ENCODE measurements at regions not wholly inside any gene's neighbourhood (a gene's known extent, or its start where the extent isn't known, plus 50 kb on each side); places are given as distances from the start of the nearest gene placed in this dataset.

DNA sequence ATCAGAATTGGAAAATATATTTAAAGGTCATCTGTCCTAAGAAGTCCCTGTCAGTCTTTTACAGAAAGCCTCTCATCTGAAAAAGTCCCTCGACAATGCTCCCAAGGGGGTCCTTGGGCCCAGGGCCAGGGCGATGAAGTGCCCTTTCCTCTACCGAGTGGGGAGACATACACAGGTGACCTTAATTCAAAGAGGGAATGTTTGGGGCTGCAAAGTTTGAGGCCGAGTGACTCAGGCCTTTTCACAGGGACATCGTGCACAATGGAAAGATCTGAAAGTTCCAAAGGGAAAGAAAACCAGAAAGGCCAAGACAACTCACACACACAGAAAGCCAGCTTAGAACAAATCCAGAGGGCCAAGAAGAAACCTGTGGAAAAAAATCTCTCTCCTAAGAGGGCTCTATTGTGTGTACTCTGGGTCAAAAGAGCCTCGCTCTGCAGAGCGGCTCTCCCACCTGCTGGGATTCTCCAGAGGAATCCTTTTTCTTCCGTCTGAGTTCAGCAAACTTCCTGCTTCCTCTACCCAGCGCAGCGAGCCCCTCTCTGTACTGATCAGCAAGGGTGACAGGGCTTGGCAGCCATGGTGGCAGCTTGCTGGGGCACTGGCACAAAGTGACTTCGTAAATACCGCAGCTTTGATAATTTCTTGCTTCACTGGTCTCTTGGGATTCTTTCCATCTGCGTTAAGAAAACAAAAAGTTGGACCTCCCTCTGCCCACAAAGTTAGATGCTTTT, 259.1 kb downstream of the OPA1 start:
- no peak overlapping the region for H3K27ac Mint-ChIP-seq
- no peaks in the 10 kb centered on the region for H3K36me3 Mint-ChIP-seq
- no peaks in the 10 kb centered on the region for H3K4me1 ChIP-seq (ENCODE audit: control insufficient read depth in 2 of 2, insufficient read depth in 2 of 2, low read length in 2 of 2)
- H3K36me3 ChIP-seq (ENCODE audit: control insufficient read depth in 2 of 3, insufficient read depth in 3 of 3, low read length in 3 of 3), result no peaks in the 10 kb centered on the region
- no peak for DNase-seq
- peaks cover 0 to 18% (median 0%) of the 10 kb centered on the region in 5 donors for H3K27me3 Mint-ChIP-seq
- H3K4me3 ChIP-seq (ENCODE audit: low read length), result no peak overlapping the region
- POLR2A ChIA-PET, result no interaction called here
- H3K9me3 ChIP-seq (ENCODE audit: control insufficient read depth in 2 of 3, low read length in 3 of 3), result no peaks in the 10 kb centered on the region
- CTCF ChIA-PET, result no interaction called here
- no peak overlapping the region for H3K27ac ChIP-seq (ENCODE audit: low read depth, low read length)
- no peaks in the 10 kb centered on the region for H3K27me3 ChIP-seq (ENCODE audit: control insufficient read depth in 2 of 2, insufficient read depth in 2 of 2, low read length in 2 of 2)
- H3K9me3 Mint-ChIP-seq, result peaks cover 0 to 2% (median 0%) of the 10 kb centered on the region in 11 donors
- H3K4me1 Mint-ChIP-seq, result peaks cover 0 to 7% (median 0%) of the 10 kb centered on the region in 7 donors
- intact Hi-C loops (cut with micrococcal nuclease), result no loop called here
- no peak for ATAC-seq
- no peak overlapping the region for H3K4me3 Mint-ChIP-seq

- Histone ChIP-seq H3K27ac (ENCODE audit: low read depth, low read length) (no peak overlapping the region), H3K4me3 (ENCODE audit: low read length) (no peak overlapping the region), H3K27me3 (ENCODE audit: control insufficient read depth in 2 of 2, insufficient read depth in 2 of 2, low read length in 2 of 2) (no peaks in the 10 kb centered on the region), H3K4me1 (ENCODE audit: control insufficient read depth in 2 of 2, insufficient read depth in 2 of 2, low read length in 2 of 2) (no peaks in the 10 kb centered on the region), H3K9me3 (ENCODE audit: control insufficient read depth in 2 of 3, low read length in 3 of 3) (no peaks in the 10 kb centered on the region), H3K36me3 (ENCODE audit: control insufficient read depth in 2 of 3, insufficient read depth in 3 of 3, low read length in 3 of 3) (no peaks in the 10 kb centered on the region)
- CTCF ChIA-PET, result no interaction called here
- no peak overlapping the region for H3K27ac Mint-ChIP-seq
- ATAC-seq (no peak), DNase-seq (no peak)
- peaks cover 0 to 2% (median 0%) of the 10 kb centered on the region in 11 donors for H3K9me3 Mint-ChIP-seq
- no peaks in the 10 kb centered on the region for H3K36me3 Mint-ChIP-seq
- POLR2A ChIA-PET, result no interaction called here
- H3K27me3 Mint-ChIP-seq, result peaks cover 0 to 16% (median 0%) of the 10 kb centered on the region in 5 donors
- H3K4me3 Mint-ChIP-seq, result no peak overlapping the region
- H3K4me1 Mint-ChIP-seq, result peaks cover 0 to 7% (median 0%) of the 10 kb centered on the region in 7 donors
- intact Hi-C loops (cut with micrococcal nuclease), result no loop called here
These were observed 259.9 kb downstream of the OPA1 start for GRCh38 chr3:193852901-193853300.

DNA sequence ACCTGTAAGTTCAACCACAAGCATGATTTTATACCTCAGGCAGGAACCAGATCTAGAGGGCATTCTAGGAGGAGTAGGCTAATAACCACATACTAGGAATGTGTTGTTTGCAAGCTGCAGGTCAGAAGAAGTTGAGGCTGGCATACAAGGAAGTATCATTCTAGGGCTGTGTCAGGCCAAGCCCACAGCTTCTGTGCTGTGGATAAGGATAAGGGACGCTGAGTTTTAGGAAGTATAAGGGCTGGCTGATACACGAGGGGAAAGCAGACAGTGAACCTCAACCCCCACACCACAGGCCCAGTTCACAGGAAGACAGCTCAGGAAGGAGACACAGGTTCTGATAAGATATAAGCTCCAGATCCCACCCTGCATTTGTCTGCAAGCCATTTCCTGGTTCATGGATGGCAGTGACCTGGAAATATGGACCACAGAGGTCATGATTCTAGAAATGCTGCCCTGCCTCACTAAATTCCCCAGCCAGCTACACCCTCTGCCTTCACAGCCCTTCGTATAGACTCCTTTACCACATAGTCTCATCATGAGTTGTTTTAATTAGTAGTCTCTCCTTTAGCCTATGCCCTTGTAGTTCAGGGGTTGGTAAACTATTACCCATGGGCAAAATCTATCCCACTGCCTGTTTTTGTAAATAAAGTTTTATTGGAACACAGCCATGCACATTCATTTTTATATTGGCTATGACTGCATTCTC, 260.7 kb downstream of the OPA1 start:
- no peaks in the 10 kb centered on the region for H3K27me3 ChIP-seq (ENCODE audit: control insufficient read depth in 2 of 2, insufficient read depth in 2 of 2, low read length in 2 of 2)
- Mint-ChIP-seq H3K9me3 (peaks cover 0 to 2% (median 0%) of the 10 kb centered on the region in 11 donors), H3K4me1 (peaks cover 0 to 7% (median 0%) of the 10 kb centered on the region in 7 donors), H3K4me3 (no peak overlapping the region), H3K27me3 (peaks cover 0 to 15% (median 0%) of the 10 kb centered on the region in 5 donors), H3K27ac (no peak overlapping the region), H3K36me3 (no peaks in the 10 kb centered on the region)
- no peaks in the 10 kb centered on the region for H3K4me1 ChIP-seq (ENCODE audit: control insufficient read depth in 2 of 2, insufficient read depth in 2 of 2, low read length in 2 of 2)
- intact Hi-C loops (cut with micrococcal nuclease), result no loop called here
- H3K27ac ChIP-seq (ENCODE audit: low read depth, low read length), result no peak overlapping the region
- no peak overlapping the region for H3K4me3 ChIP-seq (ENCODE audit: low read length)
- H3K36me3 ChIP-seq (ENCODE audit: control insufficient read depth in 2 of 3, insufficient read depth in 3 of 3, low read length in 3 of 3), result no peaks in the 10 kb centered on the region
- ChIA-PET POLR2A (no interaction called here), CTCF (no interaction called here)
- ATAC-seq (peak; percentile 60), DNase-seq (no peak)
- H3K9me3 ChIP-seq (ENCODE audit: control insufficient read depth in 2 of 3, low read length in 3 of 3), result no peaks in the 10 kb centered on the region

DNA sequence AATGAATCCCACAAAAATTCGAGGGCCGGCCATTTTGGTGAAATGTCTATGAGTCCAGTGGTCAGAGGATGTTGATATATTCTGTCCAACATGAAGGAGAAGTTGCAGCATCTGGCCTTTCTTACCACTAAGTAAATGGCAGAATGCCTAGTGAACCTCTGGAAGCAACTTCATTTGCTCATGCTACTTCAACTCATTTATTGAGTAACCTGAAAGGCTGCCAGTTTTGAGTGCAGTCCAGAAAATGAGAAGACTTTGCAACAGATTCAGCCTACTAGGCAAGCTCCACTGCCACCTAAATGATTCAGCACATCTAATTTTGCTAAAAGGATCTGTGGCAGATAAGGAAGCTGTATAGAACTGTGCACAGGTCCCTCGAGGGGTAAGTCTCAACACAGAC, 265.0 kb downstream of the OPA1 start:
- H3K27me3 Mint-ChIP-seq, result peaks cover 0 to 26% (median 0%) of the 10 kb centered on the region in 5 donors

DNA sequence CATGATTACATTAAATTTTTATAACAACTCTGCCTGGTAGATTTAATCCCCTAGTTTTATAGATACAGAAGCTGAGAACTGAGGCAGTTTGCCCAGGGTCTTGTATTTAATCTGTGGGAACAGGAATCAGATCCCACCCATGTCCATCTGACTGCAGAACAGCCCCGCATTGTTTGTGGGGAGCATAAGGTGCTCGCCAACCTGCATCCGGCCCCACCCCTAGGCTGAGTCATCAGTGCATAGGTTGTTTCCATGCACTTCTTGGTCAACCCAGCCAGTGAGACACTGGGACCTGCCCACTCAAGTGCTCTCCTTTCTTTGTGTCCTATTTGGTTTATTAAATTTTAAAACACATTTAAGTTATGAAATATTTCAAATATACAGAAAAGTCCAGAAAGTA, 266.2 kb downstream of the OPA1 start:
- no peaks in the 10 kb centered on the region for H3K4me1 ChIP-seq (ENCODE audit: control insufficient read depth in 2 of 2, insufficient read depth in 2 of 2, low read length in 2 of 2)
- no peak overlapping the region for H3K4me3 ChIP-seq (ENCODE audit: low read length)
- no peak overlapping the region for H3K4me3 Mint-ChIP-seq
- no peaks in the 10 kb centered on the region for H3K36me3 Mint-ChIP-seq
- ChIA-PET CTCF (interaction anchor here (0.6 kb wide), 1 partner anchor 12 kb away, joined by 3 read pairs; no protein-coding TSS in a partner anchor), POLR2A (no interaction called here)
- no peak overlapping the region for H3K27ac ChIP-seq (ENCODE audit: low read depth, low read length)
- no peaks in the 10 kb centered on the region for H3K9me3 Mint-ChIP-seq
- ATAC-seq (no peak), DNase-seq (no peak)
- intact Hi-C loops (cut with micrococcal nuclease), result no loop called here
- no peaks in the 10 kb centered on the region for H3K36me3 ChIP-seq (ENCODE audit: control insufficient read depth in 2 of 3, insufficient read depth in 3 of 3, low read length in 3 of 3)
- H3K27me3 ChIP-seq (ENCODE audit: control insufficient read depth in 2 of 2, insufficient read depth in 2 of 2, low read length in 2 of 2), result no peaks in the 10 kb centered on the region
- peaks cover 0 to 25% (median 0%) of the 10 kb centered on the region in 5 donors for H3K27me3 Mint-ChIP-seq
- H3K27ac Mint-ChIP-seq, result peak overlapping the region in 1 of 9 donors; percentile 38
- no peaks in the 10 kb centered on the region for H3K9me3 ChIP-seq (ENCODE audit: control insufficient read depth in 2 of 3, low read length in 3 of 3)
- H3K4me1 Mint-ChIP-seq, result peaks cover 0 to 2% (median 0%) of the 10 kb centered on the region in 7 donors

More for the DNA sequence above, 265.0 kb downstream of the OPA1 start:
- Histone ChIP-seq H3K4me1 (ENCODE audit: control insufficient read depth in 2 of 2, insufficient read depth in 2 of 2, low read length in 2 of 2) (no peaks in the 10 kb centered on the region), H3K36me3 (ENCODE audit: control insufficient read depth in 2 of 3, insufficient read depth in 3 of 3, low read length in 3 of 3) (no peaks in the 10 kb centered on the region), H3K4me3 (ENCODE audit: low read length) (no peak overlapping the region), H3K27ac (ENCODE audit: low read depth, low read length) (no peak overlapping the region), H3K27me3 (ENCODE audit: control insufficient read depth in 2 of 2, insufficient read depth in 2 of 2, low read length in 2 of 2) (no peaks in the 10 kb centered on the region), H3K9me3 (ENCODE audit: control insufficient read depth in 2 of 3, low read length in 3 of 3) (no peaks in the 10 kb centered on the region)
- intact Hi-C loops (cut with micrococcal nuclease), result no loop called here
- H3K27ac Mint-ChIP-seq, result no peak overlapping the region
- ATAC-seq (peak; percentile 46), DNase-seq (no peak)
- ChIA-PET CTCF (no interaction called here), POLR2A (no interaction called here)
- H3K9me3 Mint-ChIP-seq, result no peaks in the 10 kb centered on the region
- H3K4me3 Mint-ChIP-seq, result no peak overlapping the region
- H3K4me1 Mint-ChIP-seq, result peaks cover 0 to 7% (median 0%) of the 10 kb centered on the region in 7 donors
- H3K36me3 Mint-ChIP-seq, result no peaks in the 10 kb centered on the region

DNA sequence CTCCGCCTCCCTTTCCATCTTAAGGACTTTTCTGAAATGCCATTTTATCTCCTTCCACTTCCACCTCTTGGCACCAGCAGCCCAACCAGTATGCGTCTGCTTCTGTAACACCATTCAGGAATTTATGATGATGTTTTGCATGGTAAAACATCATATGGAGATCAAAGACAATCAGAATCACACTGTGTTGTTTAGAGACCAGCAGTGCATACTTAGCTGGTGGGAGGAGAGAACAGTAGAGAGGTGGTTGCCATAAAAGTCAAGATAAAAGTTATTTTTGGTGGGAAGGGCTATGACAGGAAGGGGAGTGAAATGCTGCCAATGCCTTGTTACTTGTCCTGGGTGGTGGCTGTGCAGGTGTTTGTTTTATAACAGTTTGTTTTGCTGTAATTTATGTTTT, 268.0 kb downstream of the OPA1 start:
- Histone ChIP-seq H3K4me1 (ENCODE audit: control insufficient read depth in 2 of 2, insufficient read depth in 2 of 2, low read length in 2 of 2) (no peaks in the 10 kb centered on the region), H3K36me3 (ENCODE audit: control insufficient read depth in 2 of 3, insufficient read depth in 3 of 3, low read length in 3 of 3) (no peaks in the 10 kb centered on the region), H3K4me3 (ENCODE audit: low read length) (no peak overlapping the region), H3K27me3 (ENCODE audit: control insufficient read depth in 2 of 2, insufficient read depth in 2 of 2, low read length in 2 of 2) (no peaks in the 10 kb centered on the region), H3K9me3 (ENCODE audit: control insufficient read depth in 2 of 3, low read length in 3 of 3) (no peaks in the 10 kb centered on the region), H3K27ac (ENCODE audit: low read depth, low read length) (no peak overlapping the region)
- no peak overlapping the region for H3K4me3 Mint-ChIP-seq
- H3K9me3 Mint-ChIP-seq, result no peaks in the 10 kb centered on the region
- ChIA-PET POLR2A (no interaction called here), CTCF (no interaction called here)
- ATAC-seq (no peak), DNase-seq (no peak)
- no peak overlapping the region for H3K27ac Mint-ChIP-seq
- peaks cover 0 to 18% (median 0%) of the 10 kb centered on the region in 5 donors for H3K27me3 Mint-ChIP-seq
- no peaks in the 10 kb centered on the region for H3K36me3 Mint-ChIP-seq
- peaks cover 0 to 2% (median 0%) of the 10 kb centered on the region in 7 donors for H3K4me1 Mint-ChIP-seq
- intact Hi-C loops (cut with micrococcal nuclease), result no loop called here

DNA sequence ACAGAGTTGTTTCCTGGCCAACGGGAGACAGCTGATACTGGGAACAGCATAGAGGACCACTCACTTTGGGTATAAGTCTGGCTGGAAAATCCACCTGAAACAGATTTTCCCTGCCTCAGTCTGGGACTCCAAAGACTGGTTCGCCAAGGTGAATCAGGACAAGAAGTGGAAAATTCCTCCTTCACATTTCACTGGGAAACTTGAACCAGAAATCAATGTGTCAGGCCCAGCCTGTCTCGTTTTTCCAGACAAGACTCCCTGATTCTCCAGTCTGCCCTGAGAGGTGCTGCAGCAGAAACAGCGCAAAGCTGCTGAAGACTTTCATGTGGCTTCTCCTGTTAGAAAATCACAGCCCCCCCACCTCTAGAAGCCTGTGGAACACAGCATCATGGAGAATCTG, 269.8 kb downstream of the OPA1 start:
- ChIA-PET CTCF (no interaction called here), POLR2A (no interaction called here)
- H3K4me3 Mint-ChIP-seq, result no peak overlapping the region
- H3K9me3 Mint-ChIP-seq, result no peaks in the 10 kb centered on the region
- no peak for ATAC-seq
- Histone ChIP-seq H3K4me1 (ENCODE audit: control insufficient read depth in 2 of 2, insufficient read depth in 2 of 2, low read length in 2 of 2) (no peaks in the 10 kb centered on the region), H3K36me3 (ENCODE audit: control insufficient read depth in 2 of 3, insufficient read depth in 3 of 3, low read length in 3 of 3) (no peaks in the 10 kb centered on the region), H3K4me3 (ENCODE audit: low read length) (no peak overlapping the region), H3K27me3 (ENCODE audit: control insufficient read depth in 2 of 2, insufficient read depth in 2 of 2, low read length in 2 of 2) (no peaks in the 10 kb centered on the region), H3K9me3 (ENCODE audit: control insufficient read depth in 2 of 3, low read length in 3 of 3) (no peaks in the 10 kb centered on the region), H3K27ac (ENCODE audit: low read depth, low read length) (no peak overlapping the region)
- peaks cover 0 to 22% (median 5%) of the 10 kb centered on the region in 5 donors for H3K27me3 Mint-ChIP-seq
- H3K27ac Mint-ChIP-seq, result no peak overlapping the region
- H3K4me1 Mint-ChIP-seq, result peaks cover 0 to 3% (median 0%) of the 10 kb centered on the region in 7 donors
- intact Hi-C loops (cut with micrococcal nuclease), result no loop called here
- no peaks in the 10 kb centered on the region for H3K36me3 Mint-ChIP-seq
- no peak for DNase-seq
